ENCODE measurements at regions not wholly inside any gene's neighbourhood (a gene's known extent, or its start where the extent isn't known, plus 50 kb on each side); places are given as distances from the start of the nearest gene placed in this dataset.

GRCh38 chr1:239882967-239883366 is 208.7 kb upstream of the FMN2 start:
- Histone ChIP-seq H4K20me1 (ENCODE audit: low read depth) (no peaks in the 10 kb centered on the region), H3K9me3 (ENCODE audit: low read depth) (no peaks in the 10 kb centered on the region), H3K4me3 (no peak overlapping the region), H2AFZ (replicated peaks) (no peak overlapping the region), H3K4me1 (no peaks in the 10 kb centered on the region), H3K9ac (no peak overlapping the region), H3K27ac (no peak overlapping the region), H3K36me3 (no peaks in the 10 kb centered on the region), H3K4me2 (no peak overlapping the region), H3K79me2 (ENCODE audit: low read depth) (no peaks in the 10 kb centered on the region), H3K27me3 (no peaks in the 10 kb centered on the region), H3F3A (ENCODE audit: low read depth) (no peaks in the 10 kb centered on the region)
- Mint-ChIP-seq H3K4me1 (no peaks in the 10 kb centered on the region), H3K27ac (no peak overlapping the region), H3K36me3 (no peaks in the 10 kb centered on the region), H3K9me3 (peaks cover 11% of the 10 kb centered on the region), H3K27me3 (ENCODE audit: insufficient read depth, low read depth) (peaks cover 3% of the 10 kb centered on the region), H3K4me3 (no peak overlapping the region)
- no peak for TF ChIP-seq EZH2 (IDR thresholded peaks at IDR 0.05)
- TF ChIP-seq, protein P1, sequence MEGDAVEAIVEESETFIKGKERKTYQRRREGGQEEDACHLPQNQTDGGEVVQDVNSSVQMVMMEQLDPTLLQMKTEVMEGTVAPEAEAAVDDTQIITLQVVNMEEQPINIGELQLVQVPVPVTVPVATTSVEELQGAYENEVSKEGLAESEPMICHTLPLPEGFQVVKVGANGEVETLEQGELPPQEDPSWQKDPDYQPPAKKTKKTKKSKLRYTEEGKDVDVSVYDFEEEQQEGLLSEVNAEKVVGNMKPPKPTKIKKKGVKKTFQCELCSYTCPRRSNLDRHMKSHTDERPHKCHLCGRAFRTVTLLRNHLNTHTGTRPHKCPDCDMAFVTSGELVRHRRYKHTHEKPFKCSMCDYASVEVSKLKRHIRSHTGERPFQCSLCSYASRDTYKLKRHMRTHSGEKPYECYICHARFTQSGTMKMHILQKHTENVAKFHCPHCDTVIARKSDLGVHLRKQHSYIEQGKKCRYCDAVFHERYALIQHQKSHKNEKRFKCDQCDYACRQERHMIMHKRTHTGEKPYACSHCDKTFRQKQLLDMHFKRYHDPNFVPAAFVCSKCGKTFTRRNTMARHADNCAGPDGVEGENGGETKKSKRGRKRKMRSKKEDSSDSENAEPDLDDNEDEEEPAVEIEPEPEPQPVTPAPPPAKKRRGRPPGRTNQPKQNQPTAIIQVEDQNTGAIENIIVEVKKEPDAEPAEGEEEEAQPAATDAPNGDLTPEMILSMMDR (IDR thresholded peaks at IDR 0.05) = no peak
- no peak for TF ChIP-seq EZH2phosphoT487 (IDR thresholded peaks at IDR 0.05)
- no peak for DNase-seq (ENCODE audit: low spot score)

DNA sequence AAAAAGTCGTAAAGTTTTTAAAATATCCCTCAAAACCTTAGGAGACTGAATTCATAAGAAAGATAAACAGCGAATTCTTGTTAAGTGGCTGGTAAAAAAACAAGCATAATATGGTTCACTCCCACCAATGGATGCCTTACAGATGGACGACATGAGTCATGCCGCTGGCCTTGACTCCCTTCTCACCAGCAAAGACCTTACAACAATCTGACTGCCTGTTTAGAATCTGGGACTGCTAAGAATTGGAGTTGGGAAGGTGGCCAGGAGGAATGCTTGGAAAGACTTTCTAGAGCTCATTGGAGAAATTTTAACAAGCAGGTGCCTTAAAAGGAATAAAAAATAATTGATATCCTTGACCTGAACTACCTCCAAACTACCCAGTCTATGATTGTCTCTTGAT is 206.9 kb upstream of the FMN2 start:
- Histone ChIP-seq H3K4me1 (no peaks in the 10 kb centered on the region), H3K27me3 (no peaks in the 10 kb centered on the region), H3K36me3 (no peaks in the 10 kb centered on the region), H3K27ac (no peak overlapping the region), H3K9ac (no peak overlapping the region), H3K79me2 (ENCODE audit: low read depth) (no peaks in the 10 kb centered on the region), H3F3A (ENCODE audit: low read depth) (no peaks in the 10 kb centered on the region), H4K20me1 (ENCODE audit: low read depth) (no peaks in the 10 kb centered on the region), H2AFZ (replicated peaks) (no peak overlapping the region), H3K9me3 (ENCODE audit: low read depth) (no peaks in the 10 kb centered on the region), H3K4me3 (no peak overlapping the region), H3K4me2 (no peak overlapping the region)
- peaks cover 11% of the 10 kb centered on the region for H3K9me3 Mint-ChIP-seq
- no peaks in the 10 kb centered on the region for H3K36me3 Mint-ChIP-seq
- TF ChIP-seq EZH2 (IDR thresholded peaks at IDR 0.05) (no peak), EZH2phosphoT487 (IDR thresholded peaks at IDR 0.05) (no peak)
- TF ChIP-seq, protein P1 (IDR thresholded peaks at IDR 0.05) = no peak
- no peak for DNase-seq (ENCODE audit: low spot score)
- H3K4me1 Mint-ChIP-seq = peaks cover 4% of the 10 kb centered on the region
- H3K27me3 Mint-ChIP-seq (ENCODE audit: insufficient read depth, low read depth) = peaks cover 3% of the 10 kb centered on the region
- H3K27ac Mint-ChIP-seq = no peak overlapping the region
- H3K4me3 Mint-ChIP-seq = no peak overlapping the region

DNA sequence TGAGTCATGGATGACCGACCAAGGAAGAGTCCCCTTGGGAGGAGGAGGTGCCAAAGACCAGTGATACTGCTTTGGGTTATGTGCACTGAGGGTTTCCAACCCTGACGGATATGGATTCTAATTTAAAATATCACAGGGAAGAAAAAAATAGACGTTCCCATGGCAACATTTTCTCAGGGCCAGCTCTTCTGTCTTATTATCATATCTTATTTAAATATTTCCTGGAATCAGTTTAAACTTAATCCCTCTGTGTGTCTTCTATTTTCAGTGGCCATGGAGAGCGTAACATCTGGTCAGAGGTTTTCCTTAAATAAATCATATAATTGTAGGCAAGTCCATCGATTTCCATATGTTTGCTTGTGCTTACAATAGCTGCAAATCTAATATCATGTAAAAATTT is 205.4 kb upstream of the FMN2 start:
- Mint-ChIP-seq H3K9me3 (peaks cover 10% of the 10 kb centered on the region), H3K36me3 (no peaks in the 10 kb centered on the region), H3K27ac (no peak overlapping the region), H3K27me3 (ENCODE audit: insufficient read depth, low read depth) (no peaks in the 10 kb centered on the region), H3K4me1 (peaks cover 4% of the 10 kb centered on the region), H3K4me3 (no peak overlapping the region)
- Histone ChIP-seq H3K9ac (no peak overlapping the region), H3K4me1 (no peaks in the 10 kb centered on the region), H3K27me3 (no peaks in the 10 kb centered on the region), H3K4me3 (no peak overlapping the region), H4K20me1 (ENCODE audit: low read depth) (no peaks in the 10 kb centered on the region), H3K27ac (no peak overlapping the region), H3K4me2 (no peak overlapping the region), H3K36me3 (no peaks in the 10 kb centered on the region), H3K79me2 (ENCODE audit: low read depth) (no peaks in the 10 kb centered on the region), H2AFZ (replicated peaks) (no peak overlapping the region), H3K9me3 (ENCODE audit: low read depth) (no peaks in the 10 kb centered on the region), H3F3A (ENCODE audit: low read depth) (no peaks in the 10 kb centered on the region)
- TF ChIP-seq EZH2 (IDR thresholded peaks at IDR 0.05) (no peak), EZH2phosphoT487 (IDR thresholded peaks at IDR 0.05) (no peak)
- TF ChIP-seq, protein P1 (IDR thresholded peaks at IDR 0.05) = no peak
- no peak for DNase-seq (ENCODE audit: low spot score)
